Fibroblast of lung (primary cell): ENCODE measurements at regions not wholly inside any gene's neighbourhood (a gene's known extent, or its start where the extent isn't known, plus 50 kb on each side); places are given as distances from the start of the nearest gene placed in this dataset.

Source experiments
- CTCF ChIP-seq, 2 donors: IDR thresholded peaks in 1 of 2; conservative IDR thresholded peaks in 1 of 2; 1 replicate in 1 of 2; 2 replicates in 1 of 2; pipeline ENCODE4 v1.5.1; 2011 to 2012; ENCODE audit warnings: low read length in 2 of 2, control low read depth in 1 of 2, inconsistent platforms in 1 of 2, low read depth in 1 of 2, mild to moderate bottlenecking in 1 of 2
- EZH2 ChIP-seq: IDR thresholded peaks from 2 replicates; pipeline ENCODE4 v1.5.1; 2012; ENCODE audit warnings: low read length, control low read depth, mild to moderate bottlenecking; ENCODE audit errors: missing control alignments

GRCh38 chr12:127555071-127555470 is 711.9 kb upstream of the TMEM132C start:
- TF ChIP-seq CTCF (conservative IDR thresholded peaks at IDR 0.05 in 1 of 2, IDR thresholded peaks at IDR 0.05 in 1 of 2; ENCODE audit: low read depth in 1 of 2, low read length in 2 of 2) (no peak), EZH2 (no peak)
